H1 (cell line): ENCODE measurements at regions not wholly inside any gene's neighbourhood (a gene's known extent, or its start where the extent isn't known, plus 50 kb on each side); places are given as distances from the start of the nearest gene placed in this dataset.

Source experiments
- ATF3 ChIP-seq: IDR thresholded peaks from 2 replicates; pipeline ENCODE4 v1.6.1; 2011; ENCODE audit warnings: low read depth, mild to moderate bottlenecking, low read length; ENCODE audit not compliant: insufficient read depth
- CBX5 ChIP-seq: fragments of 300-800, 300-1000 bp; sonication (generic); IDR thresholded peaks from 2 replicates; pipeline ENCODE4 v1.7.1; 2016; ENCODE audit warnings: antibody characterized with exemption, low read length, low read depth
- CEBPB ChIP-seq: IDR thresholded peaks from 2 replicates; pipeline ENCODE4 v1.6.1; 2012; ENCODE audit warnings: low read depth, low read length
- HDAC6 ChIP-seq: IDR thresholded peaks from one replicate; pipeline ENCODE4 v1.7.1; 2012; ENCODE audit warnings: low read depth, mild to moderate bottlenecking, inconsistent platforms, low read length, moderate library complexity
- MAFK ChIP-seq: IDR thresholded peaks from 2 replicates; pipeline ENCODE4 v1.6.1; 2012; ENCODE audit warnings: low read depth, mild to moderate bottlenecking, improper control_type of control experiment, low read length
- NANOG ChIP-seq: IDR thresholded peaks from 2 replicates; pipeline ENCODE4 v1.6.1; 2011; ENCODE audit warnings: low read length, low read depth, mild to moderate bottlenecking, inconsistent platforms; ENCODE audit not compliant: insufficient read depth, poor library complexity, severe bottlenecking

- TF ChIP-seq ATF3: no peak
- no peak for TF ChIP-seq CEBPB
- TF ChIP-seq HDAC6: no peak
- no peak for TF ChIP-seq MAFK
- no peak for TF ChIP-seq NANOG
- no peak for TF ChIP-seq CBX5
Observed at GRCh38 chr2:18830962-18831361, 241.6 kb upstream of the NT5C1B start (continued).
